H1 (cell line): ENCODE measurements at regions not wholly inside any gene's neighbourhood (a gene's known extent, or its start where the extent isn't known, plus 50 kb on each side); places are given as distances from the start of the nearest gene placed in this dataset.

ENCODE experiments used
- CTCF ChIA-PET: fragments of 300-600 bp; sonication (Branson Sonifier 250); formaldehyde crosslinking; loops from one replicate; lab custom pipeline; 2021; ENCODE audit not compliant: partially characterized antibody; lab: Charles Lee
- POLR2A ChIA-PET: fragments of 300-600 bp; sonication (Branson Sonifier 250); formaldehyde crosslinking; loops from one replicate; lab custom pipeline; 2021; ENCODE audit warnings: inconsistent platforms; ENCODE audit not compliant: partially characterized antibody; lab: Charles Lee
- DNase-seq, 2 experiments: peaks; one replicate each; pipeline versions ENCODE4 v3.0.0 to v3.0.0-alpha.2; 2010 to 2022; ENCODE audit warnings: low spot score in 2 of 2, low read depth in 1 of 2, mixed read lengths in 1 of 2
- FAIRE-seq: peaks from 2 replicates; lab custom pipeline; 2011; peaks lifted over from hg19 to GRCh38; lab: Jason Lieb, UNC
- H2AFZ ChIP-seq: 2 replicates; pipeline ENCODE4 v1.8.1; 2012; ENCODE audit warnings: low read length, inconsistent platforms
- H2AK5ac ChIP-seq: 2 replicates; pipeline ENCODE4 v1.6.1; 2013; ENCODE audit warnings: low read depth, low read length
- H2BK120ac ChIP-seq: replicated peaks from 2 replicates; pipeline ENCODE3; 2013; ENCODE audit warnings: low read depth, low read length, inconsistent platforms
- H2BK12ac ChIP-seq: 2 replicates; pipeline ENCODE4 v1.6.1; 2013; ENCODE audit warnings: low read depth, low read length
- H2BK15ac ChIP-seq: 2 replicates; pipeline ENCODE4 v1.6.1; 2013; ENCODE audit warnings: low read length
- H2BK20ac ChIP-seq: 2 replicates; pipeline ENCODE4 v1.6.1; 2013; ENCODE audit warnings: low read length
- H2BK5ac ChIP-seq: 2 replicates; pipeline ENCODE4 v1.6.1; 2013; ENCODE audit warnings: low read depth, low read length
- H3K14ac ChIP-seq: 2 replicates; pipeline ENCODE4 v1.6.1; 2013; ENCODE audit warnings: inconsistent platforms; ENCODE audit not compliant: insufficient read length
- H3K18ac ChIP-seq: 2 replicates; pipeline ENCODE4 v1.6.1; 2013; ENCODE audit warnings: low read length; ENCODE audit errors: extremely low read depth
- H3K23ac ChIP-seq: 2 replicates; pipeline ENCODE4 v1.6.1; 2013; ENCODE audit warnings: inconsistent platforms; ENCODE audit not compliant: insufficient read length
- H3K23me2 ChIP-seq: 2 replicates; pipeline ENCODE4 v1.6.1; 2013; ENCODE audit warnings: low read depth, low read length
- H3K27ac ChIP-seq: 2 replicates; pipeline ENCODE4 v1.6.1; 2011; ENCODE audit warnings: low read depth, low read length, inconsistent platforms
- H3K27me3 ChIP-seq, 4 experiments: replicated peaks in 1 of 4; 1 replicate in 1 of 4; 2 replicates in 3 of 4; pipeline versions ENCODE4 v1.6.1 to v1.8.1; 2011 to 2013; ENCODE audit warnings: low read length in 3 of 4, mild to moderate bottlenecking in 3 of 4, inconsistent platforms in 2 of 4, mixed read lengths in 2 of 4, moderate library complexity in 1 of 4; ENCODE audit not compliant: control insufficient read depth in 3 of 4, insufficient read depth in 3 of 4; ENCODE audit errors: extremely low read depth in 1 of 4
- H3K36me3 ChIP-seq, 4 experiments: 2 replicates each; pipeline versions ENCODE4 v1.6.1 to v1.8.1; 2011 to 2013; ENCODE audit warnings: mild to moderate bottlenecking in 4 of 4, low read length in 3 of 4, moderate library complexity in 2 of 4, control low read depth in 1 of 4, inconsistent platforms in 1 of 4; ENCODE audit not compliant: insufficient read depth in 4 of 4, control insufficient read depth in 2 of 4
- H3K4ac ChIP-seq: replicated peaks from 2 replicates; pipeline ENCODE3; 2013; ENCODE audit warnings: low read length, low read depth, mixed read lengths, inconsistent platforms; ENCODE audit not compliant: insufficient read length
- H3K4me1 ChIP-seq, 4 experiments: replicated peaks in 1 of 4; 1 replicate in 1 of 4; 2 replicates in 3 of 4; pipeline versions ENCODE4 v1.6.1 to v1.8.1; 2011 to 2013; ENCODE audit warnings: low read length in 3 of 4, inconsistent platforms in 2 of 4, mixed read lengths in 1 of 4; ENCODE audit not compliant: insufficient read depth in 4 of 4, control insufficient read depth in 3 of 4
- H3K4me2 ChIP-seq, 2 experiments: 2 replicates each; pipeline versions ENCODE4 v1.6.1 to v1.8.1; 2011 to 2013; ENCODE audit warnings: low read depth in 2 of 2, low read length in 2 of 2, control low read depth in 1 of 2, inconsistent platforms in 1 of 2, mild to moderate bottlenecking in 1 of 2; ENCODE audit not compliant: insufficient read depth in 1 of 2
- H3K4me3 ChIP-seq, 4 experiments: fragments of 200-600, 300-600 bp in 1 of 4; sonication (generic), shearing (Covaris generic), sonication (Bioruptor Twin) in 1 of 4; 2 replicates each; pipeline versions ENCODE4 v1.5.1 to v1.8.1; 2011 to 2016; ENCODE audit warnings: low read length in 4 of 4, low read depth in 3 of 4, control low read depth in 2 of 4, inconsistent platforms in 2 of 4, mild to moderate bottlenecking in 2 of 4, mixed read lengths in 1 of 4, moderate library complexity in 1 of 4; ENCODE audit not compliant: insufficient read depth in 2 of 4; ENCODE audit errors: extremely low read depth in 1 of 4
- H3K56ac ChIP-seq: replicated peaks from 2 replicates; pipeline ENCODE3; 2013; ENCODE audit warnings: low read depth, mild to moderate bottlenecking, mixed read lengths, low read length, inconsistent platforms; ENCODE audit not compliant: insufficient read length
- H3K79me1 ChIP-seq: 2 replicates; pipeline ENCODE4 v1.6.1; 2013; ENCODE audit warnings: low read depth, low read length, control low read depth
- H3K79me2 ChIP-seq, 2 experiments: 2 replicates each; pipeline versions ENCODE4 v1.6.1 to v1.8.1; 2012 to 2013; ENCODE audit warnings: low read length in 2 of 2, mild to moderate bottlenecking in 2 of 2, inconsistent platforms in 1 of 2; ENCODE audit not compliant: insufficient read depth in 2 of 2, control insufficient read depth in 1 of 2
- H3K9ac ChIP-seq, 4 experiments: replicated peaks in 1 of 4; 1 replicate in 1 of 4; 2 replicates in 3 of 4; pipeline versions ENCODE4 v1.6.1 to v1.8.1; 2011 to 2013; ENCODE audit warnings: low read depth in 3 of 4, low read length in 3 of 4, control low read depth in 2 of 4, mild to moderate bottlenecking in 2 of 4, moderate library complexity in 2 of 4, inconsistent platforms in 1 of 4; ENCODE audit errors: extremely low read depth in 1 of 4
- H3K9me3 ChIP-seq, 2 experiments: 2 replicates each; pipeline versions ENCODE4 v1.6.1 to v1.8.1; 2012 to 2013; ENCODE audit warnings: mild to moderate bottlenecking in 2 of 2, moderate library complexity in 2 of 2, control low read depth in 1 of 2, inconsistent platforms in 1 of 2, low read depth in 1 of 2, low read length in 1 of 2, mixed read lengths in 1 of 2; ENCODE audit not compliant: insufficient read depth in 2 of 2
- H4K20me1 ChIP-seq, 2 experiments: replicated peaks in 1 of 2; 2 replicates each; pipeline versions ENCODE3 to v1.8.1; 2011 to 2013; ENCODE audit warnings: inconsistent platforms in 2 of 2, low read length in 2 of 2, mild to moderate bottlenecking in 1 of 2; ENCODE audit not compliant: insufficient read depth in 2 of 2, control insufficient read depth in 1 of 2
- H4K5ac ChIP-seq: 2 replicates; pipeline ENCODE4 v1.6.1; 2013; ENCODE audit warnings: low read length, low read depth, mixed read lengths, inconsistent platforms; ENCODE audit not compliant: insufficient read length
- H4K8ac ChIP-seq: 2 replicates; pipeline ENCODE4 v1.8.0; 2013; ENCODE audit warnings: mild to moderate bottlenecking, moderate library complexity, low read length, inconsistent platforms; ENCODE audit not compliant: insufficient read depth; ENCODE audit errors: extremely low read depth
- H4K91ac ChIP-seq: replicated peaks from 2 replicates; pipeline ENCODE3; 2013; ENCODE audit warnings: low read length, mixed read lengths, inconsistent platforms; ENCODE audit not compliant: insufficient read length
- CEBPB ChIP-seq: IDR thresholded peaks from 2 replicates; pipeline ENCODE4 v1.6.1; 2012; ENCODE audit warnings: low read depth, low read length
- CREB1 ChIP-seq: IDR thresholded peaks from 2 replicates; pipeline ENCODE4 v1.6.1; 2012; ENCODE audit warnings: inconsistent platforms
- EGR1 ChIP-seq: IDR thresholded peaks from 2 replicates; pipeline ENCODE4 v1.6.1; 2011; ENCODE audit warnings: low read depth, low read length, borderline replicate concordance
- HDAC6 ChIP-seq: IDR thresholded peaks from one replicate; pipeline ENCODE4 v1.7.1; 2012; ENCODE audit warnings: low read depth, mild to moderate bottlenecking, inconsistent platforms, low read length, moderate library complexity
- JUN ChIP-seq: IDR thresholded peaks from 2 replicates; pipeline ENCODE4 v1.6.1; 2011; ENCODE audit warnings: low read depth, mild to moderate bottlenecking, improper control_type of control experiment, low read length
- POU5F1 ChIP-seq: IDR thresholded peaks from 2 replicates; pipeline ENCODE4 v1.6.1; 2011; ENCODE audit warnings: low read depth, mild to moderate bottlenecking, low read length, moderate library complexity
- SUZ12 ChIP-seq: fragments of 200-600 bp; sonication (generic); IDR thresholded peaks from 2 replicates; pipeline ENCODE4 v1.6.1; 2012; ENCODE audit warnings: mild to moderate bottlenecking, inconsistent platforms, low read length, moderate library complexity, mixed read lengths
- WGBS, 2 experiments: shearing (Covaris generic) in 1 of 2; methylation state at CpG; one replicate each; pipeline versions ENCODE4 v1.1.6 to v1.1.7; 2013 to 2015; ENCODE audit warnings: low lambda C conversion rate in 2 of 2, mixed read lengths in 2 of 2, inconsistent platforms in 1 of 2, low coverage in 1 of 2, missing lambda C conversion rate in 1 of 2; ENCODE audit not compliant: insufficient replicate concordance in 2 of 2, insufficient coverage in 1 of 2, insufficient read length in 1 of 2; ENCODE audit errors: extremely low coverage in 1 of 2, missing lambda C conversion rate in 1 of 2; 5-methylcytosine and 5-hydroxymethylcytosine counted together
- TF ChIP-seq, protein P1 (sequence below), 3 experiments: IDR thresholded peaks; 1 replicate in 2 of 3; 2 replicates in 1 of 3; pipeline versions ENCODE4 v1.5.1 to v1.6.1; 2011; ENCODE audit warnings: low read length in 3 of 3, mild to moderate bottlenecking in 3 of 3, inconsistent platforms in 2 of 3, low read depth in 1 of 3, moderate library complexity in 1 of 3; ENCODE audit not compliant: insufficient read depth in 1 of 3; ENCODE audit errors: control extremely low read depth in 1 of 3

DNA sequence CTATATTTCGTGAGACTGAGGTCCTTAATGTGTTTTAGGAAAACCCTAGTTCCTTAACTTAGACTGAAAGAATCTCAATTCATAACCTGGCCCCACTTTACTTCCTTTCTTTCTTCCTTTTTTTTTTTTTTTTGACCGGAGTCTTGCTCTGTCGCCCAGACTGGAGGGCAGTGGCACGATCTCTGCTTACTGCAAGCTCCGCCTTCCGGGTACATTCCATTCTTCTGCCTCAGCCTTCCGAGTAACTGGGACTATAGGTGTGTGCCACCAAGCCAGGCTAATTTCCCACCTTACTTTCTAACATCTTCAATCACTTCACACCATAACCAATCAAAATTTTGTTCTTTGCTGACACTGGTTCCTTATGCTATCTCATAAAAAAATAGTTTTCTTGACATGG is 2097.0 kb downstream of the PCDH9 start:
- no peak overlapping the region for H4K8ac ChIP-seq
- no peak overlapping the region for H4K5ac ChIP-seq
- H3K9ac ChIP-seq: no peak overlapping the region
- no peaks in the 10 kb centered on the region for H3K9me3 ChIP-seq
- H3K14ac ChIP-seq: no peak overlapping the region
- H2AK5ac ChIP-seq: no peak overlapping the region
- no peaks in the 10 kb centered on the region for H3K27me3 ChIP-seq
- no peak overlapping the region for H2BK20ac ChIP-seq
- H3K4me3 ChIP-seq: no peak overlapping the region
- H3K36me3 ChIP-seq: no peaks in the 10 kb centered on the region
- H2BK15ac ChIP-seq: no peak overlapping the region
- H3K56ac ChIP-seq: no peak overlapping the region
- no peaks in the 10 kb centered on the region for H3K79me1 ChIP-seq
- H4K91ac ChIP-seq: no peak overlapping the region
- H3K4ac ChIP-seq: no peak overlapping the region
- no peak overlapping the region for H2BK5ac ChIP-seq
- no peaks in the 10 kb centered on the region for H3K4me1 ChIP-seq
- FAIRE-seq: no peak
- H3K27ac ChIP-seq: no peak overlapping the region
- H3K79me2 ChIP-seq: no peaks in the 10 kb centered on the region
- no peak overlapping the region for H2BK12ac ChIP-seq
- H2BK120ac ChIP-seq: no peak overlapping the region
- WGBS, 2 experiments: 84% methylated on average over 6 of the region's 7 CpGs; no CpG with 5 or more reads in 1 of the 2 experiments
- DNase-seq: peak in 1 of 2 experiments; percentile 13
- H3K4me2 ChIP-seq: no peak overlapping the region
- no peaks in the 10 kb centered on the region for H3K23me2 ChIP-seq
- no peak overlapping the region for H3K23ac ChIP-seq
- ChIA-PET POLR2A (no interaction called here), CTCF (no interaction called here)
- no peak overlapping the region for H2AFZ ChIP-seq
- no peaks in the 10 kb centered on the region for H4K20me1 ChIP-seq
- H3K18ac ChIP-seq: no peak overlapping the region
- TF ChIP-seq JUN (no peak), CREB1 (no peak), SUZ12 (no peak), HDAC6 (no peak), CEBPB (no peak), POU5F1 (no peak), EGR1 (no peak)
- TF ChIP-seq, protein P1, sequence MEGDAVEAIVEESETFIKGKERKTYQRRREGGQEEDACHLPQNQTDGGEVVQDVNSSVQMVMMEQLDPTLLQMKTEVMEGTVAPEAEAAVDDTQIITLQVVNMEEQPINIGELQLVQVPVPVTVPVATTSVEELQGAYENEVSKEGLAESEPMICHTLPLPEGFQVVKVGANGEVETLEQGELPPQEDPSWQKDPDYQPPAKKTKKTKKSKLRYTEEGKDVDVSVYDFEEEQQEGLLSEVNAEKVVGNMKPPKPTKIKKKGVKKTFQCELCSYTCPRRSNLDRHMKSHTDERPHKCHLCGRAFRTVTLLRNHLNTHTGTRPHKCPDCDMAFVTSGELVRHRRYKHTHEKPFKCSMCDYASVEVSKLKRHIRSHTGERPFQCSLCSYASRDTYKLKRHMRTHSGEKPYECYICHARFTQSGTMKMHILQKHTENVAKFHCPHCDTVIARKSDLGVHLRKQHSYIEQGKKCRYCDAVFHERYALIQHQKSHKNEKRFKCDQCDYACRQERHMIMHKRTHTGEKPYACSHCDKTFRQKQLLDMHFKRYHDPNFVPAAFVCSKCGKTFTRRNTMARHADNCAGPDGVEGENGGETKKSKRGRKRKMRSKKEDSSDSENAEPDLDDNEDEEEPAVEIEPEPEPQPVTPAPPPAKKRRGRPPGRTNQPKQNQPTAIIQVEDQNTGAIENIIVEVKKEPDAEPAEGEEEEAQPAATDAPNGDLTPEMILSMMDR (IDR thresholded peaks at IDR 0.05; ENCODE audit: control extremely low read depth in 1 of 3, insufficient read depth in 1 of 3, low read depth in 1 of 3, low read length in 3 of 3): no peak
- TF ChIP-seq, all 59 proteins: peak for 0
